ENCODE measurements at regions not wholly inside any gene's neighbourhood (a gene's known extent, or its start where the extent isn't known, plus 50 kb on each side); places are given as distances from the start of the nearest gene placed in this dataset.

DNA sequence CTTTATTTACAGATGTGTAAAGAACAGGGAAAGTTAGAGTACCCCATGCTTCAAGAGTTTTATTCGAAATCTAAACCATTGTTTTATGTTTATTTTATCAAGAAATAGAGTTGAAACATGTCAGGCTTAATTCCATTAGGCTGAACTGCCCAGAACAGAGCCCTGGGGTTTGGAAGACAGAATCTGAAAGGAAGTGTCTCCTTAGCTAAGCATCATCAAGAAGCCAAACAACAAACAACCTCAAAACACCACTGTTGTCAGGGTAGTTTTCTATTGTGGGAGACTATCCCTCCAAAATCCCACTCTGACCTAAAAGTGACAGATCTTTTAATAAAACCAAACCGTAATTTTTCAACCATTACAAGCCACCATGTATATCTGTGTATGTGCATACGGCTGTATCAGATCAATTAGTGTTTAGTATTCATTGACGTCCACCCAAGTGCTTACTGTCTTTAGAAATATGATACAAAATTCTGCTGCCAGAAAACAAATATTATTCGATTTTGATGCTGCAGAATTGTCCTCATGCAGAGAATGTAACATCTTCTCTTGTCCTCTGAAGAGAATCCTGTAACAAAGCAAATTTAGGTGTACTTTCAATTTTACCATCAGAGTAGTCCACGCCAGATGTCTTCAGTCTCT is 271.9 kb upstream of the TMEM161B start:
- intact Hi-C loops (cut with micrococcal nuclease): no loop called here
- BruUV-seq (replicated peaks): no TSS peak
- CTCF ChIA-PET: interaction anchor here (1.2 kb wide), 1 partner anchor 759 kb away, joined by 3 read pairs; no protein-coding TSS in a partner anchor

More for the DNA sequence above, 271.9 kb upstream of the TMEM161B start:
- DNase-seq (ENCODE audit: low read depth, low spot score): no peak
- no peak for TF ChIP-seq POLR2AphosphoS5 (IDR thresholded peaks at IDR 0.05; ENCODE audit: low read depth, low read length)
- no peak for TF ChIP-seq EGR1 (IDR thresholded peaks at IDR 0.05; ENCODE audit: low read depth)
- TF ChIP-seq, protein P1, sequence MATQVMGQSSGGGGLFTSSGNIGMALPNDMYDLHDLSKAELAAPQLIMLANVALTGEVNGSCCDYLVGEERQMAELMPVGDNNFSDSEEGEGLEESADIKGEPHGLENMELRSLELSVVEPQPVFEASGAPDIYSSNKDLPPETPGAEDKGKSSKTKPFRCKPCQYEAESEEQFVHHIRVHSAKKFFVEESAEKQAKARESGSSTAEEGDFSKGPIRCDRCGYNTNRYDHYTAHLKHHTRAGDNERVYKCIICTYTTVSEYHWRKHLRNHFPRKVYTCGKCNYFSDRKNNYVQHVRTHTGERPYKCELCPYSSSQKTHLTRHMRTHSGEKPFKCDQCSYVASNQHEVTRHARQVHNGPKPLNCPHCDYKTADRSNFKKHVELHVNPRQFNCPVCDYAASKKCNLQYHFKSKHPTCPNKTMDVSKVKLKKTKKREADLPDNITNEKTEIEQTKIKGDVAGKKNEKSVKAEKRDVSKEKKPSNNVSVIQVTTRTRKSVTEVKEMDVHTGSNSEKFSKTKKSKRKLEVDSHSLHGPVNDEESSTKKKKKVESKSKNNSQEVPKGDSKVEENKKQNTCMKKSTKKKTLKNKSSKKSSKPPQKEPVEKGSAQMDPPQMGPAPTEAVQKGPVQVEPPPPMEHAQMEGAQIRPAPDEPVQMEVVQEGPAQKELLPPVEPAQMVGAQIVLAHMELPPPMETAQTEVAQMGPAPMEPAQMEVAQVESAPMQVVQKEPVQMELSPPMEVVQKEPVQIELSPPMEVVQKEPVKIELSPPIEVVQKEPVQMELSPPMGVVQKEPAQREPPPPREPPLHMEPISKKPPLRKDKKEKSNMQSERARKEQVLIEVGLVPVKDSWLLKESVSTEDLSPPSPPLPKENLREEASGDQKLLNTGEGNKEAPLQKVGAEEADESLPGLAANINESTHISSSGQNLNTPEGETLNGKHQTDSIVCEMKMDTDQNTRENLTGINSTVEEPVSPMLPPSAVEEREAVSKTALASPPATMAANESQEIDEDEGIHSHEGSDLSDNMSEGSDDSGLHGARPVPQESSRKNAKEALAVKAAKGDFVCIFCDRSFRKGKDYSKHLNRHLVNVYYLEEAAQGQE (IDR thresholded peaks at IDR 0.05; ENCODE audit: low read depth): no peak
- ATAC-seq: no peak
- Histone ChIP-seq H3K36me3 (ENCODE audit: control insufficient read depth in 1 of 2, insufficient read depth in 2 of 2, low read length in 2 of 2) (no peaks in the 10 kb centered on the region), H2AFZ (ENCODE audit: low read depth, low read length, poor library complexity, severe bottlenecking) (no peak overlapping the region), H3K4me3 (replicated peaks in 1 of 2; ENCODE audit: low read depth in 1 of 2, low read length in 2 of 2) (no peak overlapping the region), H3K79me2 (ENCODE audit: insufficient read depth, low read length) (no peaks in the 10 kb centered on the region), H4K20me1 (ENCODE audit: insufficient read depth) (no peaks in the 10 kb centered on the region), H3K4me2 (ENCODE audit: low read length) (no peak overlapping the region), H3K9ac (ENCODE audit: low read length) (no peak overlapping the region), H3K27me3 (ENCODE audit: insufficient read depth, low read length) (no peaks in the 10 kb centered on the region), H3K9me3 (ENCODE audit: control insufficient read depth in 1 of 2, insufficient read depth in 1 of 2, low read depth in 1 of 2, low read length in 2 of 2) (no peaks in the 10 kb centered on the region), H3K27ac (ENCODE audit: low read depth, low read length) (no peak overlapping the region), H3K9me2 (ENCODE audit: insufficient read depth) (no peaks in the 10 kb centered on the region), H3K4me1 (ENCODE audit: control insufficient read depth in 1 of 2, insufficient read depth in 2 of 2, low read length in 2 of 2) (peaks cover 0 to 8% of the 10 kb centered on the region in 2 experiments; a peak in 1 of 4 replicates)
- RAD21 ChIA-PET (ENCODE audit: low non-redundant PET in 1 of 2, low total read pairs in 2 of 2, uncharacterized antibody in 2 of 2, unreplicated experiment in 2 of 2): no interaction called here
- POLR2A ChIA-PET: no interaction called here
